Endodermal cell (in vitro differentiated cells): ENCODE measurements at regions not wholly inside any gene's neighbourhood (a gene's known extent, or its start where the extent isn't known, plus 50 kb on each side); places are given as distances from the start of the nearest gene placed in this dataset.

Source experiments
- DNase-seq: peaks from one replicate; pipeline ENCODE4 v3.0.0-alpha.2; 2017
- H3K27ac ChIP-seq: 2 replicates; pipeline ENCODE4 v1.5.1; 2013; ENCODE audit warnings: mild to moderate bottlenecking, low read depth, low read length, moderate library complexity
- H3K27me3 ChIP-seq: 2 replicates; pipeline ENCODE4 v1.6.1; 2013; ENCODE audit warnings: mild to moderate bottlenecking, low read length, moderate library complexity; ENCODE audit not compliant: insufficient read depth, control insufficient read depth, poor library complexity, severe bottlenecking
- H3K36me3 ChIP-seq: 2 replicates; pipeline ENCODE4 v1.7.0; 2013; ENCODE audit warnings: mild to moderate bottlenecking, low read length, moderate library complexity; ENCODE audit not compliant: control insufficient read depth, insufficient read depth
- H3K4me1 ChIP-seq: one replicate; pipeline ENCODE4 v1.7.0; 2013; ENCODE audit warnings: low read length; ENCODE audit not compliant: control insufficient read depth, insufficient read depth
- H3K4me3 ChIP-seq: 2 replicates; pipeline ENCODE4 v1.5.1; 2013; ENCODE audit warnings: mild to moderate bottlenecking, low read length, moderate library complexity
- H3K9ac ChIP-seq: 2 replicates; pipeline ENCODE4 v1.6.1; 2013; ENCODE audit warnings: mild to moderate bottlenecking, low read length, moderate library complexity; ENCODE audit not compliant: poor library complexity, severe bottlenecking; ENCODE audit errors: extremely low read depth
- H3K9me3 ChIP-seq: 2 replicates; pipeline ENCODE4 v1.6.1; 2013; ENCODE audit warnings: mild to moderate bottlenecking, low read length, moderate library complexity; ENCODE audit not compliant: control insufficient read depth
- H3K27ac Mint-ChIP-seq: 2 replicates; pipeline ENCODE4 v1.8.0; 2020; ENCODE audit warnings: mixed read lengths
- H3K27me3 Mint-ChIP-seq: 2 replicates; pipeline ENCODE4 v1.8.0; 2021; ENCODE audit warnings: mild to moderate bottlenecking, mixed read lengths; ENCODE audit not compliant: insufficient read depth
- H3K36me3 Mint-ChIP-seq: 2 replicates; pipeline ENCODE4 v1.8.0; 2020; ENCODE audit warnings: low read depth, mixed read lengths
- H3K4me1 Mint-ChIP-seq: 2 replicates; pipeline ENCODE4 v1.8.0; 2020; ENCODE audit warnings: mixed read lengths
- H3K4me3 Mint-ChIP-seq: 2 replicates; pipeline ENCODE4 v1.8.0; 2020; ENCODE audit warnings: mild to moderate bottlenecking, moderate library complexity, mixed read lengths
- H3K9me3 Mint-ChIP-seq: 2 replicates; pipeline ENCODE4 v1.8.0; 2020; ENCODE audit warnings: mild to moderate bottlenecking, mixed read lengths
- CTCF ChIP-seq: fragments of 200-600 bp; sonication (generic); conservative IDR thresholded peaks from 2 replicates; pipeline ENCODE4 v1.5.0; 2021; ENCODE audit warnings: antibody characterized with exemption, mild to moderate bottlenecking
- WGBS, 2 experiments: methylation state at CpG; one replicate each; pipeline versions ENCODE4 v1.1.5 to v1.1.7; 2013; ENCODE audit warnings: missing lambda C conversion rate in 2 of 2, mixed read lengths in 1 of 2; ENCODE audit not compliant: insufficient coverage in 1 of 2, insufficient read length in 1 of 2; 5-methylcytosine and 5-hydroxymethylcytosine counted together

DNA sequence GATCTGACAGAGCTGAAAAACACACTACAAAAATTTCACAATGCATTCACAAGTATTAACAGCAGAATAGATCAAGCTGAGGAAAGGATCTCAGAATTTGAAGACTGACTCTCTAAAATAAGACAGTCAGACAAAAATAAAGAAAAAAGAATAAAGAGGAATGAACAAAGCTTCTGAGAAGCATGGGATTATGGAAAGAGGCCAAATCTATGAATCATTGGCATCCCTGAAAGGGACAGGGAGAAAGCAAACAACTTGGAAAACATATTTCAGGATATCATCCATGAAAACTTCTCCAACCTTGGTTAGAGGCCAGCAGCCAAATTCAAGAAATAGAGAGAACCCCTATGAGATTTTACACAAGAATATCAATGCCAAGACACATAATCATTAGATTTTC, 804.8 kb upstream of the IGFBP3 start:
- Histone ChIP-seq H3K4me1 (no peaks in the 10 kb centered on the region), H3K27me3 (no peaks in the 10 kb centered on the region), H3K9me3 (peaks cover 3% of the 10 kb centered on the region), H3K27ac (no peak overlapping the region), H3K36me3 (no peaks in the 10 kb centered on the region), H3K9ac (no peak overlapping the region), H3K4me3 (no peak overlapping the region)
- DNase-seq: no peak
- TF ChIP-seq CTCF: no peak
- no peaks in the 10 kb centered on the region for H3K9me3 Mint-ChIP-seq
- no peak overlapping the region for H3K4me3 Mint-ChIP-seq
- no peaks in the 10 kb centered on the region for H3K4me1 Mint-ChIP-seq
- no peaks in the 10 kb centered on the region for H3K27me3 Mint-ChIP-seq
- H3K36me3 Mint-ChIP-seq: no peaks in the 10 kb centered on the region
- no peak overlapping the region for H3K27ac Mint-ChIP-seq

DNA sequence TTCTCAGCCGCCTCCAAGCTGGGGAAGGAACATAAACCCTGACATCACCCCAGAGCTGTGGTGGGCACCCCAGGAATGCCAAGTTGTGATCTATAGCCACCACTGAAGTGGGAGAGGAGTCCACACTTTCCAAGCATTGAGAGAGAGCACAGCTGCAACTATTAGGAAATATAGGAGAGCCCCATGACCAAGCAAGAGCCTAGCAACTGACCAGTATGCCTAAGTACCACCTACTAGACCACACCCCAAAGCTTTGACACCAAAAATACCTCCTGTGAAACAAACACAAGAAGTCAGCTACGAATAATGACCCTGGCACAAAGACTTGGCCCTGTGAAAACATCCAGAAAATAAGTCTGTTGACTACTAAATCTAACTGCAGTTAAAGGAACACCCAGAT, 804.1 kb upstream of the IGFBP3 start:
- 93 to 100% methylated on average over 1 to 2 of the region's 2 CpGs for WGBS, 2 experiments
- no peaks in the 10 kb centered on the region for H3K27me3 Mint-ChIP-seq
- no peaks in the 10 kb centered on the region for H3K9me3 Mint-ChIP-seq

GRCh38 chr7:46723742-46724141, 802.7 kb upstream of the IGFBP3 start:
- Histone ChIP-seq H3K27me3 (no peaks in the 10 kb centered on the region), H3K27ac (no peak overlapping the region), H3K4me3 (no peak overlapping the region), H3K9me3 (no peaks in the 10 kb centered on the region), H3K36me3 (no peaks in the 10 kb centered on the region), H3K4me1 (no peaks in the 10 kb centered on the region), H3K9ac (no peak overlapping the region)
- Mint-ChIP-seq H3K27me3 (no peaks in the 10 kb centered on the region), H3K27ac (no peak overlapping the region), H3K4me3 (no peak overlapping the region), H3K4me1 (no peaks in the 10 kb centered on the region), H3K36me3 (no peaks in the 10 kb centered on the region), H3K9me3 (no peaks in the 10 kb centered on the region)
- WGBS, 2 experiments: 92 to 95% methylated on average over 2 to 4 of the region's 4 CpGs
- no peak for DNase-seq
- TF ChIP-seq CTCF: no peak

More for the DNA sequence above, 804.1 kb upstream of the IGFBP3 start:
- Histone ChIP-seq H3K27me3 (no peaks in the 10 kb centered on the region), H3K9ac (no peak overlapping the region), H3K4me3 (no peak overlapping the region), H3K27ac (no peak overlapping the region), H3K9me3 (no peaks in the 10 kb centered on the region), H3K36me3 (no peaks in the 10 kb centered on the region), H3K4me1 (no peaks in the 10 kb centered on the region)
- no peak overlapping the region for H3K27ac Mint-ChIP-seq
- no peaks in the 10 kb centered on the region for H3K4me1 Mint-ChIP-seq
- no peak for DNase-seq
- H3K36me3 Mint-ChIP-seq: no peaks in the 10 kb centered on the region
- TF ChIP-seq CTCF: no peak
- H3K4me3 Mint-ChIP-seq: no peak overlapping the region
